ENCODE measurements at regions not wholly inside any gene's neighbourhood (a gene's known extent, or its start where the extent isn't known, plus 50 kb on each side); places are given as distances from the start of the nearest gene placed in this dataset.
A peak's percentile ranks its signal among the peaks of the same experiment; 100 is the strongest.
"Not testable (repeated sequence)": the region's sequence is repeated elsewhere in the genome, so short reads cannot be mapped to it uniquely, and the experiment has no call there.

DNA sequence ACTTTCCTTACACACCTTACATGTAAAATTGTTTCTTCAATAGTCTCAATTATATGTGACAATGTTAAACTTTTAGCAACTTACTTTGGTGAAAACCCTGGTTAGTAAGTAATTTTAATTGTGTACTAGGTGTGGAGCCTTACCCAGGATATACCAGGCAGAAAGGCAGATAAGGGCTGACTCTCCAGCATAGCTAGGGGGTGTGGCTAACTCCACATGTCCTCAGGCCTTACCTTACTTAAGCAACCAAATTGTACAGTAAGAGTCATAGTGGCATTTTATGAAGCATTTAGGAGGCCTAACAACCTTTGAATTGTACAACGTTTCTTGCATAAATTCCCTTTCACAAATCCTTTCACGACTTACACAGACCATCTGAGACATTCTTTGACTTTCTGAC lies 118.2 kb upstream of the OR9Q1 start:
- intact Hi-C loops (cut with micrococcal nuclease): loop anchor here (2.0 to 10.0 kb wide), 2 partner anchors 71 to 153 kb away; no protein-coding TSS in a partner anchor
- peak overlapping the region; percentile 88 for H3K27ac Mint-ChIP-seq (ENCODE audit: low read depth, unreplicated experiment)
- TF ChIP-seq, protein P1, sequence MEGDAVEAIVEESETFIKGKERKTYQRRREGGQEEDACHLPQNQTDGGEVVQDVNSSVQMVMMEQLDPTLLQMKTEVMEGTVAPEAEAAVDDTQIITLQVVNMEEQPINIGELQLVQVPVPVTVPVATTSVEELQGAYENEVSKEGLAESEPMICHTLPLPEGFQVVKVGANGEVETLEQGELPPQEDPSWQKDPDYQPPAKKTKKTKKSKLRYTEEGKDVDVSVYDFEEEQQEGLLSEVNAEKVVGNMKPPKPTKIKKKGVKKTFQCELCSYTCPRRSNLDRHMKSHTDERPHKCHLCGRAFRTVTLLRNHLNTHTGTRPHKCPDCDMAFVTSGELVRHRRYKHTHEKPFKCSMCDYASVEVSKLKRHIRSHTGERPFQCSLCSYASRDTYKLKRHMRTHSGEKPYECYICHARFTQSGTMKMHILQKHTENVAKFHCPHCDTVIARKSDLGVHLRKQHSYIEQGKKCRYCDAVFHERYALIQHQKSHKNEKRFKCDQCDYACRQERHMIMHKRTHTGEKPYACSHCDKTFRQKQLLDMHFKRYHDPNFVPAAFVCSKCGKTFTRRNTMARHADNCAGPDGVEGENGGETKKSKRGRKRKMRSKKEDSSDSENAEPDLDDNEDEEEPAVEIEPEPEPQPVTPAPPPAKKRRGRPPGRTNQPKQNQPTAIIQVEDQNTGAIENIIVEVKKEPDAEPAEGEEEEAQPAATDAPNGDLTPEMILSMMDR (IDR thresholded peaks at IDR 0.05; ENCODE audit: unreplicated experiment): no peak
- no peaks in the 10 kb centered on the region for H3K36me3 Mint-ChIP-seq (ENCODE audit: insufficient read depth, unreplicated experiment)
- H3K4me3 Mint-ChIP-seq (ENCODE audit: unreplicated experiment): peak overlapping the region; percentile 77
- peaks cover 51% of the 10 kb centered on the region for H3K4me1 Mint-ChIP-seq (ENCODE audit: insufficient read depth, unreplicated experiment)
- no TSS peak for BruUV-seq (replicated peaks)
- no peaks in the 10 kb centered on the region for H3K9me3 Mint-ChIP-seq (ENCODE audit: unreplicated experiment)
- DNase-seq (ENCODE audit: unreplicated experiment): peak; percentile 64
- CTCF ChIA-PET: interaction anchor here (1.0 to 2.0 kb wide), 2 partner anchors 10 to 381 kb away, joined by 3 to 7 read pairs; no protein-coding TSS in a partner anchor
- no peaks in the 10 kb centered on the region for H3K27me3 Mint-ChIP-seq (ENCODE audit: insufficient read depth, unreplicated experiment)
- POLR2A ChIA-PET: interaction anchor here (0.5 to 2.7 kb wide), 5 partner anchors 12 to 228 kb away, joined by 3 to 9 read pairs (median 4); partner anchors contain the start of gene CTNND1

DNA sequence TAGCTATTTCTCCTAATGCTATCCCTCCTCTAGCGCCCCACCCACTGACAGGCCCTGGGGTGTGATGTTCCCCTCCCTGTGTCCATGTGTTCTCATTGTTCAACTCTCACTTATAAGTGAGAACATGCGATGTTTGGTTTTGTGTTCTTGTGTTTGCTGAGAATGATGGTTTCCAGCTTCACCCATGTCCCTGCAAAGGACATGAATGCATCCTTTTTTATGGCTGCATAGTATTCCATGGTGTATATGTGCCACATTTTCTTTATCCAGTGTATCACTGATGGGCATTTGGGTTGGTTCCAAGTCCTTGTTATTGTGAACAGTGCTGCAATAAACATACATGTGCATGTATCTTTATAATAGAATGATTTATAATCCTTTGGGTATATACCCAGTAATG lies 115.3 kb upstream of the OR9Q1 start:
- not testable (repeated sequence) for BruUV-seq (replicated peaks); H3K27me3 Mint-ChIP-seq (ENCODE audit: insufficient read depth, unreplicated experiment); H3K36me3 Mint-ChIP-seq (ENCODE audit: insufficient read depth, unreplicated experiment); H3K27ac Mint-ChIP-seq (ENCODE audit: low read depth, unreplicated experiment); H3K9me3 Mint-ChIP-seq (ENCODE audit: unreplicated experiment); H3K4me3 Mint-ChIP-seq (ENCODE audit: unreplicated experiment); DNase-seq (ENCODE audit: unreplicated experiment)
- H3K4me1 Mint-ChIP-seq (ENCODE audit: insufficient read depth, unreplicated experiment): peaks cover 22% of the 10 kb centered on the region
- ChIA-PET POLR2A (interaction anchor here (0.6 kb wide), 1 partner anchor 73 kb away, joined by 3 read pairs; no protein-coding TSS in a partner anchor), CTCF (interaction anchor here (0.6 to 0.7 kb wide), 2 partner anchors 407 to 660 kb away, joined by 3 read pairs; no protein-coding TSS in a partner anchor)
- intact Hi-C loops (cut with micrococcal nuclease): loop anchor here (10.0 kb wide), 1 partner anchor 74 kb away; no protein-coding TSS in a partner anchor

DNA sequence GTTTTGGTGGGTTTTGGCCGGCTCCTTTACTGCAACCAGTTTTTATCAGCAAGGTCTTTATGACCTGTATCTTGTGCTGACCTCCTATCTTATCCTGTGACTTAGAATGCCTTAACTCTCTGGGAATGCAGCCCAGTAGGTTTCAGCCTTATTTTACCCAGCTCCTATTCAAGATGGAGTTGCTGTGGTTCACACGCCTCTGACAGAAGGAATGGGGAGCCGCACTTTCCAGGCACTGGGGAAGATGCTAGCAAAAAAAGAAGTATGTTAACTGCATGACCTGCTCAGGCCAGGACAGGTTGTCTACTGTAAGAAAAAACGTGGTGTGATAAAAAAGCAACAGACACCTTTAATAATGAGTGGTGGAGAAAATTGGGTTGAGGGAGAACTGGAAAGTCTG lies 112.2 kb upstream of the OR9Q1 start:
- H3K9me3 Mint-ChIP-seq (ENCODE audit: unreplicated experiment); BruUV-seq (replicated peaks); DNase-seq (ENCODE audit: unreplicated experiment); H3K4me1 Mint-ChIP-seq (ENCODE audit: insufficient read depth, unreplicated experiment); CTCF ChIA-PET; H3K36me3 Mint-ChIP-seq (ENCODE audit: insufficient read depth, unreplicated experiment); H3K27ac Mint-ChIP-seq (ENCODE audit: low read depth, unreplicated experiment); intact Hi-C loops (cut with micrococcal nuclease); H3K4me3 Mint-ChIP-seq (ENCODE audit: unreplicated experiment); H3K27me3 Mint-ChIP-seq (ENCODE audit: insufficient read depth, unreplicated experiment); POLR2A ChIA-PET: not testable (repeated sequence)

DNA sequence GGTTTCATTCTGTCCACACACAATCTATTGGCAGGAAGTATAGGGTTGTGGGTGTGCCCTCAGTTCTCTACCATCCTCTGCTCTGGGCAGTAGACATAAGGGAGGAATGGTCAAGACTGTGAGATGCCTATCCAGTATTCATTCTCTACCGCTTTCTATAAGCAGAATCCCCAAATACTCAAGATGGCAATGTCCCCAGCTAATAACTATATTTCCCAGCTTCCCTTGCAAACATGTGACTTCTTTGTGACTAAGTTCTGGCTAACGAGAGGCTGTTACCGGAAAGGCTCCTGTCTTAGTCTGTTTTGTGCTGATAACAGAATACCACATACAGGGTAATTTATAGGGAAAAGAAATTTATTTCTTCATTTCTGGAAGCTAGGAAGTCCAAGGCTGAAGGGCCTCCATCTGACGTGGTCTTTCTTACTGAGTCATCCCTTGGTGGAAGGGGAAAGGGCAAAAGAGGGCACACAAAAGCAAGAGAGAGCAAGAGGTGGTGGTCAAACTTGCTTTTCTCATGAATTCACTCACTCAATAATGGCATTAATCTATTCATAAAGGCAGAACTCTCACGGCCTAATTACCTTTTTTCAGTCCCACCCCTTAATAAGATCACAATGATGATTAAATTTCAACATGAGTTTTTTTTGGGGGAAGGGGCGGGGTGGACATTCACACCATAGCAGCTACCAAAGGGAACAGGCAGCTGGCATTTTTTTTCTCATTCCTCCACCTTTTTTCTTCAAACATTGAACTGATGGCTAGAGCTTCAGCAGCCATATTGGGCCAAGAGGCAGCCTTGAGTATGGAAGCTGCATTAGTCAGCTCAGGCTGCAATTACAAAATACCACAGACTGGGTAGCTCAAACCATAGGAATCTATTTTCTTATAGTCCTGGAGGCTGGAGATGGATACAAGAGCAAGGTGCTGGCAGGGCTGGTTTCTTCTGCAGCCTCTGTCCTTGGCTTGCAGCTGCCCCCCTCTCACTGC lies 109.7 kb upstream of the OR9Q1 start:
- no peak overlapping the region for H3K4me3 Mint-ChIP-seq (ENCODE audit: unreplicated experiment)
- TF ChIP-seq, protein P1 (IDR thresholded peaks at IDR 0.05; ENCODE audit: unreplicated experiment): no peak
- no peaks in the 10 kb centered on the region for H3K36me3 Mint-ChIP-seq (ENCODE audit: insufficient read depth, unreplicated experiment)
- H3K4me1 Mint-ChIP-seq (ENCODE audit: insufficient read depth, unreplicated experiment): no peaks in the 10 kb centered on the region
- intact Hi-C loops (cut with micrococcal nuclease): loop anchor here (2.0 kb wide), 1 partner anchor 23 kb away; no protein-coding TSS in a partner anchor
- no peak for DNase-seq (ENCODE audit: unreplicated experiment)
- H3K27me3 Mint-ChIP-seq (ENCODE audit: insufficient read depth, unreplicated experiment): no peaks in the 10 kb centered on the region
- no TSS peak for BruUV-seq (replicated peaks)
- CTCF ChIA-PET: interaction anchor here (1.2 kb wide), 1 partner anchor 37 kb away, joined by 3 read pairs; no protein-coding TSS in a partner anchor
- no peak overlapping the region for H3K27ac Mint-ChIP-seq (ENCODE audit: low read depth, unreplicated experiment)
- H3K9me3 Mint-ChIP-seq (ENCODE audit: unreplicated experiment): peaks cover 13% of the 10 kb centered on the region
- POLR2A ChIA-PET: no interaction called here

DNA sequence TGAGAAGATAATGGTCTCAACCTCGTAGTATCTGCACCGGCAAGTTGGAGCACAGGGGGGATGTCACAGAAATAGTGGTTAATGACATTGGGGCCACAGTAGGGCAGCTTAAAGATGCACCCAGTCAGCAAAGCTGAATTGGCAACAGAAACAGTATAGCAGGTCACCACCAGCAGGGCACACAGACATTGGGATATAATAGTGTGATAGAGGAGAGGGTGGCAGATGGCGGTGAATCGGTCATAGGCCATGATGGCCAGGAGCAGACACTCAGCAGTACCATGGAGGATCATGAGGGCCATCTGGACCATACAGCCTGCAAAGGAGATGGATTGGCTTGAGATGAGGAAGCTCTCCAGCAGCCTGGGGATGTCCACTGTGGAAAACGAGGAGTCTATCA lies 106.0 kb upstream of the OR9Q1 start:
- intact Hi-C loops (cut with micrococcal nuclease): no loop called here
- H3K27me3 Mint-ChIP-seq (ENCODE audit: insufficient read depth, unreplicated experiment): no peaks in the 10 kb centered on the region
- H3K27ac Mint-ChIP-seq (ENCODE audit: low read depth, unreplicated experiment): no peak overlapping the region
- H3K9me3 Mint-ChIP-seq (ENCODE audit: unreplicated experiment): peaks cover 13% of the 10 kb centered on the region
- ChIA-PET CTCF (interaction anchor here (0.5 to 0.6 kb wide), 4 partner anchors 32 to 1369 kb away, joined by 3 to 4 read pairs (median 3); no protein-coding TSS in a partner anchor), POLR2A (interaction anchor here (2.1 kb wide), 1 partner anchor 12 kb away, joined by 9 read pairs; no protein-coding TSS in a partner anchor)
- no peaks in the 10 kb centered on the region for H3K36me3 Mint-ChIP-seq (ENCODE audit: insufficient read depth, unreplicated experiment)
- BruUV-seq (replicated peaks): no TSS peak
- TF ChIP-seq, protein P1 (IDR thresholded peaks at IDR 0.05; ENCODE audit: unreplicated experiment): no peak
- H3K4me1 Mint-ChIP-seq (ENCODE audit: insufficient read depth, unreplicated experiment): no peaks in the 10 kb centered on the region
- no peak overlapping the region for H3K4me3 Mint-ChIP-seq (ENCODE audit: unreplicated experiment)
- DNase-seq (ENCODE audit: unreplicated experiment): no peak
